B cell (primary cell): ENCODE measurements at regions not wholly inside any gene's neighbourhood (a gene's known extent, or its start where the extent isn't known, plus 50 kb on each side); places are given as distances from the start of the nearest gene placed in this dataset.

Experiments
- CTCF ChIP-seq: fragments of 200-600 bp; IDR thresholded peaks from one replicate; pipeline ENCODE4 v1.8.0; 2022; ENCODE audit warnings: antibody characterized with exemption, mild to moderate bottlenecking
- EZH2 ChIP-seq: IDR thresholded peaks from 2 replicates; pipeline ENCODE4 v1.6.1; 2012; ENCODE audit warnings: borderline replicate concordance, low read depth, mild to moderate bottlenecking, moderate library complexity, low read length; ENCODE audit not compliant: insufficient read depth, poor library complexity, severe bottlenecking

- TF ChIP-seq CTCF (no peak), EZH2 (no peak)
These were observed 596.6 kb downstream of the GBE1 start for GRCh38 chr3:81164806-81165205.
